ENCODE measurements at regions not wholly inside any gene's neighbourhood (a gene's known extent, or its start where the extent isn't known, plus 50 kb on each side); places are given as distances from the start of the nearest gene placed in this dataset.

DNA sequence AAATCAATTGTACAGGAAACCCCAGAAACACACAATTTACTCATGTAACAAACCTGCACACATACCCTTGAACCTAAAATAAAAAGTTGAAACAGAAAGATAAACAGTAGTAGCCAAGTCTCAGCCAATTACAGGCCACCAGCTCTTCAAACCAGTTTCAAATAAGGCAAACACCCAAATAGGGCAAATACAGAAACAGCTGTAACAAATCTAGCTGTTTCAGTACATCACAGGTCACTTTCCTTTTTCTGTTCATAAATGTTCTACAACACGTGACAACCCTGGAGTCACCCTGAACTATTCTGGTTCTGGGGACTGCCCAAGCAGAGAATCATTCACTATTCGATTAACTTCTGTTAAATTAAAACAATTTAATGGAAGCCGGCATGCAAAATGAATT, 329.0 kb downstream of the GJA1 start:
- DNase-seq = no peak
- H3K23ac ChIP-seq (ENCODE audit: insufficient read length, low read depth, low read length) = no peak overlapping the region
- H3K36me3 Mint-ChIP-seq (ENCODE audit: insufficient read depth in 1 of 3, low read depth in 3 of 3) = peaks cover 0 to 8% (median 5%) of the 10 kb centered on the region in 3 experiments; a peak in 2 of 7 replicates
- peaks cover 0 to 4% of the 10 kb centered on the region in 2 experiments; a peak in 3 of 5 replicates for H3K9me3 Mint-ChIP-seq
- no peak overlapping the region for H3K27ac Mint-ChIP-seq
- TF ChIP-seq, protein P1, sequence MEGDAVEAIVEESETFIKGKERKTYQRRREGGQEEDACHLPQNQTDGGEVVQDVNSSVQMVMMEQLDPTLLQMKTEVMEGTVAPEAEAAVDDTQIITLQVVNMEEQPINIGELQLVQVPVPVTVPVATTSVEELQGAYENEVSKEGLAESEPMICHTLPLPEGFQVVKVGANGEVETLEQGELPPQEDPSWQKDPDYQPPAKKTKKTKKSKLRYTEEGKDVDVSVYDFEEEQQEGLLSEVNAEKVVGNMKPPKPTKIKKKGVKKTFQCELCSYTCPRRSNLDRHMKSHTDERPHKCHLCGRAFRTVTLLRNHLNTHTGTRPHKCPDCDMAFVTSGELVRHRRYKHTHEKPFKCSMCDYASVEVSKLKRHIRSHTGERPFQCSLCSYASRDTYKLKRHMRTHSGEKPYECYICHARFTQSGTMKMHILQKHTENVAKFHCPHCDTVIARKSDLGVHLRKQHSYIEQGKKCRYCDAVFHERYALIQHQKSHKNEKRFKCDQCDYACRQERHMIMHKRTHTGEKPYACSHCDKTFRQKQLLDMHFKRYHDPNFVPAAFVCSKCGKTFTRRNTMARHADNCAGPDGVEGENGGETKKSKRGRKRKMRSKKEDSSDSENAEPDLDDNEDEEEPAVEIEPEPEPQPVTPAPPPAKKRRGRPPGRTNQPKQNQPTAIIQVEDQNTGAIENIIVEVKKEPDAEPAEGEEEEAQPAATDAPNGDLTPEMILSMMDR (conservative IDR thresholded peaks at IDR 0.05) = no peak
- H4K20me1 ChIP-seq (ENCODE audit: control insufficient read depth, insufficient read depth, insufficient read length) = no peaks in the 10 kb centered on the region
- no peak overlapping the region for H2BK15ac ChIP-seq (ENCODE audit: low read depth, low read length)
- no peak overlapping the region for H3K4me3 Mint-ChIP-seq
- H3K27ac ChIP-seq (ENCODE audit: insufficient read length, low read depth, low read length) = no peak overlapping the region
- no peaks in the 10 kb centered on the region for H3K9me3 ChIP-seq (ENCODE audit: control insufficient read depth, low read depth, low read length)
- H3K14ac ChIP-seq (ENCODE audit: insufficient read depth, low read length) = no peak overlapping the region
- no peak overlapping the region for H2BK120ac ChIP-seq (ENCODE audit: low read depth, low read length, poor library complexity, severe bottlenecking)
- no peak overlapping the region for H3K18ac ChIP-seq (ENCODE audit: insufficient read length, low read depth, low read length)
- H3K9ac ChIP-seq (ENCODE audit: extremely low read depth, insufficient read length, low read length) = no peak overlapping the region
- no peak overlapping the region for H4K5ac ChIP-seq (ENCODE audit: insufficient read length, low read depth, low read length)
- no peak overlapping the region for H3T11ph ChIP-seq (ENCODE audit: low read length)
- H3K27me3 Mint-ChIP-seq (ENCODE audit: low read depth) = no peaks in the 10 kb centered on the region; the same call in 1 of the 2 replicates
- no peak overlapping the region for H4K91ac ChIP-seq (ENCODE audit: insufficient read length, low read depth, low read length)
- H3K4ac ChIP-seq (ENCODE audit: low read depth, low read length) = no peak overlapping the region
- WGBS (ENCODE audit: extremely low coverage, insufficient read length, low lambda C conversion rate) = no CpG with 5 or more reads among the region's 3 CpGs
- H2AFZ ChIP-seq (ENCODE audit: low read length) = no peak overlapping the region
- no peak overlapping the region for H4K8ac ChIP-seq (replicated peaks; ENCODE audit: insufficient read length, low read depth, low read length)
- H3K56ac ChIP-seq (ENCODE audit: insufficient read length, low read depth, low read length) = no peak overlapping the region
- no peak overlapping the region for H2AK5ac ChIP-seq (ENCODE audit: insufficient read length, low read length)
- no peaks in the 10 kb centered on the region for H3K4me1 ChIP-seq (ENCODE audit: insufficient read depth, low read length)
- no peaks in the 10 kb centered on the region for H3K79me2 ChIP-seq (ENCODE audit: insufficient read depth, low read length)
- no peak overlapping the region for H2BK20ac ChIP-seq (ENCODE audit: low read depth, low read length, poor library complexity, severe bottlenecking)
- H3K27me3 ChIP-seq (ENCODE audit: insufficient read depth, low read length) = no peaks in the 10 kb centered on the region
- no peak overlapping the region for H2BK12ac ChIP-seq (ENCODE audit: insufficient read length, low read depth, low read length)
- peaks cover 6 to 12% of the 10 kb centered on the region in 2 experiments for H3K4me1 Mint-ChIP-seq
- H3K23me2 ChIP-seq (ENCODE audit: insufficient read length, low read depth, low read length, poor library complexity, severe bottlenecking) = no peaks in the 10 kb centered on the region
- H2BK5ac ChIP-seq (ENCODE audit: insufficient read length, low read length) = no peak overlapping the region
- H3K4me2 ChIP-seq (ENCODE audit: insufficient read depth, insufficient read length, low read length) = no peak overlapping the region
- H3K79me1 ChIP-seq (ENCODE audit: insufficient read depth, low read depth, low read length, poor library complexity, severe bottlenecking) = no peaks in the 10 kb centered on the region

Measured in H9 (cell line).